PC-9 (cell line): ENCODE measurements at regions not wholly inside any gene's neighbourhood (a gene's known extent, or its start where the extent isn't known, plus 50 kb on each side); places are given as distances from the start of the nearest gene placed in this dataset.

Experiments
- BruUV-seq: library from RNA; stranded (reverse); fragments of 400-500 nt; replicated peaks from 2 replicates; lab custom pipeline; 2021; lab: Mats Ljungman, UMichigan
- CTCF ChIA-PET: fragments of 300-600 bp; sonication (Branson Sonifier 250); formaldehyde crosslinking; loops from one replicate; lab custom pipeline; 2022; ENCODE audit warnings: antibody characterized with exemption; lab: Charles Lee
- POLR2A ChIA-PET: fragments of 300-600 bp; sonication (Branson Sonifier 250); formaldehyde crosslinking; loops from one replicate; lab custom pipeline; 2022; ENCODE audit warnings: antibody characterized with exemption; ENCODE audit not compliant: unreplicated experiment; lab: Charles Lee
- DNase-seq, 2 experiments: peaks; one replicate each; pipeline versions ENCODE4 v3.0.0 to v3.0.0-alpha.2; 2015 to 2022; ENCODE audit warnings: mixed read lengths in 1 of 2
- H2AFZ ChIP-seq: fragments of 200-600 bp; sonication (generic); 2 replicates; pipeline ENCODE4 v1.8.1; 2017; ENCODE audit warnings: antibody characterized with exemption
- H3F3A ChIP-seq: fragments of 200-600 bp; sonication (generic); 2 replicates; pipeline ENCODE4 v1.8.1; 2017; ENCODE audit warnings: antibody characterized with exemption, mild to moderate bottlenecking, low read depth; ENCODE audit not compliant: insufficient read depth
- H3K27ac ChIP-seq: fragments of 200-600 bp; sonication (generic); 2 replicates; pipeline ENCODE4 v1.6.1; 2016; ENCODE audit warnings: mixed run types
- H3K27me3 ChIP-seq: fragments of 200-600 bp; sonication (generic); 2 replicates; pipeline ENCODE4 v1.6.1; 2016; ENCODE audit warnings: low read depth, mixed run types; ENCODE audit not compliant: insufficient read depth
- H3K36me3 ChIP-seq: fragments of 200-600 bp; sonication (generic); 2 replicates; pipeline ENCODE4 v1.6.1; 2016; ENCODE audit warnings: low read depth, mixed run types
- H3K4me1 ChIP-seq: fragments of 200-600 bp; sonication (generic); replicated peaks from 2 replicates; pipeline ENCODE4 v1.6.1; 2016; ENCODE audit warnings: mixed run types; ENCODE audit not compliant: insufficient read depth
- H3K4me2 ChIP-seq: fragments of 200-600 bp; sonication (generic); 2 replicates; pipeline ENCODE4 v1.6.1; 2017; ENCODE audit warnings: mixed run types
- H3K4me3 ChIP-seq: fragments of 200-600 bp; sonication (generic); 2 replicates; pipeline ENCODE4 v1.6.1; 2016; ENCODE audit warnings: mixed run types
- H3K79me2 ChIP-seq: fragments of 200-600 bp; sonication (generic); 2 replicates; pipeline ENCODE4 v1.6.1; 2017; ENCODE audit warnings: low read depth, mixed run types
- H3K9me2 ChIP-seq: fragments of 200-600 bp; sonication (generic); 2 replicates; pipeline ENCODE4 v1.8.1; 2017; ENCODE audit warnings: mild to moderate bottlenecking; ENCODE audit not compliant: insufficient read depth
- H3K9me3 ChIP-seq: fragments of 200-600 bp; sonication (generic); 2 replicates; pipeline ENCODE4 v1.8.1; 2016; ENCODE audit warnings: low read depth; ENCODE audit not compliant: insufficient read depth
- H4K20me1 ChIP-seq: fragments of 200-600 bp; sonication (generic); 2 replicates; pipeline ENCODE4 v1.8.1; 2017; ENCODE audit not compliant: insufficient read depth
- EZH2 ChIP-seq: fragments of 200-600 bp; sonication (generic); IDR thresholded peaks from 2 replicates; pipeline ENCODE4 v1.8.0; 2017; ENCODE audit warnings: antibody characterized with exemption, low read depth
- intact Hi-C: fragments of 100-400 bp; cut with micrococcal nuclease; formaldehyde crosslinking; loops from one replicate; pipeline ENCODE4 v1.10.0; 2022; ENCODE audit not compliant: unreplicated experiment
- TF ChIP-seq, protein P1 (sequence below): fragments of 200-600 bp; sonication (generic); conservative IDR thresholded peaks from 2 replicates; pipeline ENCODE4 v1.6.1; 2017; ENCODE audit warnings: mixed run types, antibody characterized with exemption, mild to moderate bottlenecking, moderate library complexity

DNA sequence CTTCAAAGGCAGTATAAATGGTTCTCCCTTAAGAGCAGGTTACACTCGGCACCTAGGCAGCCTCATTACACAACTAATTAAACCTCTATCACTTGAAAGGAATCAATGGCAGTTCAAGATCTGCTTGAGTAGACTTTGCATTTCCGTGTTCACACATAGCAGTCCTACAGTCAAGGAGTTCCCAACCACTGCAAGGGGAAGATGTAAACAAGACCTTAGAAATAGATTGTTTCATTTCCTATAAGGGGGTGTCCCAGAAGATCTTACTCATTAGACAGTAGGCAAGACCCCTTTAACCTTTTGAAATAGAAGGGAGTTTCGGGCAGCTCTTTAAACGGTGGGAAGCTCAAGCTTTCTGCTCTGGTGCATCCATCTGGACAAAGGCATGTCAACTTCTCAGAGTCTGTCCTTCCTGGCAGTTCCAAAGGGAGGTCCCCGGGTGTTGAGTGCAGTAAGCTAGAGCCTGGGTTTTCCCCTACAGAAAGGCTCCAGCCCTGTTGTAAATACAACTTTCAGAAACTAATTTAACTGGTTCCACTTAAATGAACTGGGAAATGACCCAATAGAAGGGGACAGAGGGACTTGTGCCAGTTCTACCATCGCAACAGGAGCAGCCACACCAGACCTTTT is 150.8 kb downstream of the RBMX2 start:
- no TSS peak for BruUV-seq
- CTCF ChIA-PET, result no interaction called here

DNA sequence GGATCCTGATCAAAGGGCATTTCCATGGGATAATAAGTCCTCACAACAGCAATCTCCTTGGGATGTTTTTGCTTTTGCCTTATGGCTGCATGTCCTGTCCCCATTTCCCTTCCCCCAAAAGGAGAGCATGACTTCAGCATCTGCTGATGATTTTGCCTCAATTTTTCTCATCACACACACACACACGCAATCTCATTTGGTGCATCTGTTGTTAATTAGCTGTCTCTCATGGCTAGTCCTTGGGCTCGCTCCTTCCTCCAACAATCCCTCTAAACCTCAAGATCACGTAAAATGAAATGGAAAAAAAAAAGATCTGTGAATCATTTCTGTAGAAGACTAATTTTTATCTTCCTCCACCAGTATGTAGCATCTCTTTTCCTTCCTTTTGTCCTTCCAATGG is 153.6 kb downstream of the RBMX2 start:
- TF ChIP-seq EZH2, result no peak
- TF ChIP-seq, protein P1, sequence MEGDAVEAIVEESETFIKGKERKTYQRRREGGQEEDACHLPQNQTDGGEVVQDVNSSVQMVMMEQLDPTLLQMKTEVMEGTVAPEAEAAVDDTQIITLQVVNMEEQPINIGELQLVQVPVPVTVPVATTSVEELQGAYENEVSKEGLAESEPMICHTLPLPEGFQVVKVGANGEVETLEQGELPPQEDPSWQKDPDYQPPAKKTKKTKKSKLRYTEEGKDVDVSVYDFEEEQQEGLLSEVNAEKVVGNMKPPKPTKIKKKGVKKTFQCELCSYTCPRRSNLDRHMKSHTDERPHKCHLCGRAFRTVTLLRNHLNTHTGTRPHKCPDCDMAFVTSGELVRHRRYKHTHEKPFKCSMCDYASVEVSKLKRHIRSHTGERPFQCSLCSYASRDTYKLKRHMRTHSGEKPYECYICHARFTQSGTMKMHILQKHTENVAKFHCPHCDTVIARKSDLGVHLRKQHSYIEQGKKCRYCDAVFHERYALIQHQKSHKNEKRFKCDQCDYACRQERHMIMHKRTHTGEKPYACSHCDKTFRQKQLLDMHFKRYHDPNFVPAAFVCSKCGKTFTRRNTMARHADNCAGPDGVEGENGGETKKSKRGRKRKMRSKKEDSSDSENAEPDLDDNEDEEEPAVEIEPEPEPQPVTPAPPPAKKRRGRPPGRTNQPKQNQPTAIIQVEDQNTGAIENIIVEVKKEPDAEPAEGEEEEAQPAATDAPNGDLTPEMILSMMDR, result no peak
- peaks cover 17% of the 10 kb centered on the region for H3K27me3 ChIP-seq
- H3K9me3 ChIP-seq, result no peaks in the 10 kb centered on the region
- H3F3A ChIP-seq, result no peaks in the 10 kb centered on the region
- intact Hi-C loops, result no loop called here
- no peaks in the 10 kb centered on the region for H3K79me2 ChIP-seq
- H3K27ac ChIP-seq, result no peak overlapping the region
- no peak for DNase-seq
- H3K4me3 ChIP-seq, result no peak overlapping the region
- ChIA-PET POLR2A (no interaction called here), CTCF (no interaction called here)
- H2AFZ ChIP-seq, result no peak overlapping the region
- H3K4me1 ChIP-seq, result no peaks in the 10 kb centered on the region
- H3K9me2 ChIP-seq, result no peaks in the 10 kb centered on the region
- no peak overlapping the region for H3K4me2 ChIP-seq
- H4K20me1 ChIP-seq, result no peaks in the 10 kb centered on the region
- BruUV-seq, result no TSS peak
- no peaks in the 10 kb centered on the region for H3K36me3 ChIP-seq

More for the DNA sequence above, 150.8 kb downstream of the RBMX2 start:
- peaks cover 17% of the 10 kb centered on the region for H3K27me3 ChIP-seq
- H3K9me3 ChIP-seq, result no peaks in the 10 kb centered on the region
- no peaks in the 10 kb centered on the region for H3K9me2 ChIP-seq
- no peaks in the 10 kb centered on the region for H3K4me1 ChIP-seq
- DNase-seq, result no peak
- no peak overlapping the region for H3K27ac ChIP-seq
- intact Hi-C loops, result no loop called here
- no peaks in the 10 kb centered on the region for H3K79me2 ChIP-seq
- H4K20me1 ChIP-seq, result no peaks in the 10 kb centered on the region
- H3K4me2 ChIP-seq, result no peak overlapping the region
- no peak overlapping the region for H3K4me3 ChIP-seq
- H3F3A ChIP-seq, result no peaks in the 10 kb centered on the region
- no peak for TF ChIP-seq EZH2
- TF ChIP-seq, protein P1, result no peak
- POLR2A ChIA-PET, result no interaction called here
- H2AFZ ChIP-seq, result no peak overlapping the region
- no peaks in the 10 kb centered on the region for H3K36me3 ChIP-seq

DNA sequence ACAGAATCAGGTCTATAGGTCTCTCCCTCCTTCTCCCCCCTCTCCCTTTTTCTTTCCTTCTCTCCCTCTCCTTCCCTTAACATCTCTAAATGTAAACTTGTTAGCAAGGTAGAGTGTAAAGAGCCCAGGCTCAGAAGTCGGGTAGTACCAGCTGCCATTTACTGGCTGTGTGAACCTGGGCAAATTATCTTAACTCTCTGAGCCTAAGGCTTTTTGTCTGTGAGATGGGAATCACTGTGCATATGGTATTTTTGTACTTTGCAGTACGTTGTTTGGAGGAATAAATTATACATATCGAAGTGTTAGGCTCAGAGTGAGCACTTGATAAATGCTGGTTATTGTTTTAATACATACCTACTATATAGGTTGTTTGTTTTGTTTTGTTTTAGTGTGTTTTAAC is 154.0 kb downstream of the RBMX2 start:
- ChIA-PET POLR2A (no interaction called here), CTCF (no interaction called here)
- no peak overlapping the region for H3K27ac ChIP-seq
- no peaks in the 10 kb centered on the region for H3K36me3 ChIP-seq
- BruUV-seq, result no TSS peak
- H4K20me1 ChIP-seq, result no peaks in the 10 kb centered on the region
- no peak overlapping the region for H3K4me3 ChIP-seq
- intact Hi-C loops, result no loop called here
- no peak for TF ChIP-seq EZH2
- TF ChIP-seq, protein P1, result no peak
- H3K4me1 ChIP-seq, result no peaks in the 10 kb centered on the region
- no peaks in the 10 kb centered on the region for H3F3A ChIP-seq
- no peak for DNase-seq
- no peaks in the 10 kb centered on the region for H3K79me2 ChIP-seq
- H3K27me3 ChIP-seq, result peaks cover 17% of the 10 kb centered on the region
- no peaks in the 10 kb centered on the region for H3K9me2 ChIP-seq
- no peak overlapping the region for H2AFZ ChIP-seq
- no peaks in the 10 kb centered on the region for H3K9me3 ChIP-seq
- H3K4me2 ChIP-seq, result no peak overlapping the region
